HepG2 (cell line): ENCODE measurements at regions not wholly inside any gene's neighbourhood (a gene's known extent, or its start where the extent isn't known, plus 50 kb on each side); places are given as distances from the start of the nearest gene placed in this dataset.

ENCODE experiments used
- ATAC-seq: fragments of 200-7000 bp; cut with Tn5 transposase; 3 replicates; pipeline ENCODE4 v1.9.1; 2020; ENCODE audit warnings: mild to moderate bottlenecking, moderate library complexity
- BruUV-seq: library from RNA; stranded (reverse); fragments of 400-500 nt; replicated peaks from 2 replicates; lab custom pipeline; 2021; lab: Mats Ljungman, UMichigan
- CTCF ChIA-PET: fragments of 300-600 bp; formaldehyde crosslinking; extraction: SDS; loops from one replicate; lab custom pipeline; 2021; ENCODE audit warnings: low total read pairs, inconsistent platforms, low intra/inter-chr PET ratio; lab: Yijun Ruan, JAX
- POLR2A ChIA-PET: fragments of 350-600 bp; sonication (Branson Sonifier 250); formaldehyde crosslinking; loops from one replicate; lab custom pipeline; 2020; ENCODE audit warnings: antibody characterized with exemption, inconsistent platforms; lab: Yijun Ruan, JAX
- DNase-seq: peaks from one replicate; pipeline ENCODE4 v3.0.0-alpha.2; 2015; ENCODE audit warnings: low spot score
- FAIRE-seq: peaks from 3 replicates; lab custom pipeline; 2011; peaks lifted over from hg19 to GRCh38; lab: Jason Lieb, UNC
- H2AFZ ChIP-seq: one replicate; pipeline ENCODE4 v1.6.1; 2011; ENCODE audit warnings: low read length, inconsistent platforms
- H3K27ac ChIP-seq: fragments of 300-600 bp; 3 replicates; pipeline ENCODE4 v1.8.0; 2011; ENCODE audit warnings: mixed run types, mild to moderate bottlenecking, mixed read lengths, low read length, inconsistent platforms; ENCODE audit not compliant: insufficient read depth; ENCODE audit errors: extremely low read length
- H3K27me3 ChIP-seq, 2 experiments: fragments of 200-600 bp in 1 of 2; 2 replicates in 1 of 2; 3 replicates in 1 of 2; pipeline versions ENCODE4 v1.6.0 to v1.8.0; 2011; ENCODE audit warnings: low read length in 2 of 2, mild to moderate bottlenecking in 2 of 2, moderate library complexity in 2 of 2, inconsistent platforms in 1 of 2; ENCODE audit not compliant: insufficient read depth in 2 of 2, control insufficient read depth in 1 of 2
- H3K36me3 ChIP-seq, 2 experiments: fragments of 200-600 bp in 1 of 2; replicated peaks in 1 of 2; 2 replicates in 1 of 2; 3 replicates in 1 of 2; pipeline versions ENCODE4 v1.5.1 to v1.8.0; 2011; ENCODE audit warnings: low read length in 2 of 2, inconsistent platforms in 1 of 2; ENCODE audit not compliant: insufficient read depth in 2 of 2, control insufficient read depth in 1 of 2
- H3K4me1 ChIP-seq: 2 replicates; pipeline ENCODE4 v1.5.1; 2012; ENCODE audit warnings: low read length, inconsistent platforms; ENCODE audit not compliant: insufficient read depth
- H3K4me2 ChIP-seq: 2 replicates; pipeline ENCODE4 v1.6.0; 2011; ENCODE audit warnings: low read depth, low read length, inconsistent platforms
- H3K4me3 ChIP-seq, 3 experiments: fragments of 200-600 bp in 1 of 3; sonication (generic), shearing (Covaris generic) in 1 of 3; replicated peaks in 1 of 3; 2 replicates each; pipeline ENCODE4 v1.5.1; 2011 to 2016; ENCODE audit warnings: low read length in 3 of 3, inconsistent platforms in 2 of 3, low read depth in 2 of 3, mild to moderate bottlenecking in 2 of 3, control low read depth in 1 of 3, mixed read lengths in 1 of 3; ENCODE audit not compliant: insufficient read depth in 1 of 3
- H3K79me2 ChIP-seq: one replicate; pipeline ENCODE4 v1.6.1; 2011; ENCODE audit warnings: low read length, inconsistent platforms; ENCODE audit not compliant: insufficient read depth
- H3K9ac ChIP-seq: 2 replicates; pipeline ENCODE4 v1.6.0; 2011; ENCODE audit warnings: mild to moderate bottlenecking, low read depth, low read length, inconsistent platforms; ENCODE audit not compliant: insufficient read depth
- H3K9me3 ChIP-seq: 2 replicates; pipeline ENCODE4 v1.5.1; 2012; ENCODE audit warnings: mild to moderate bottlenecking, low read length
- H4K20me1 ChIP-seq: 2 replicates; pipeline ENCODE4 v1.6.0; 2011; ENCODE audit warnings: inconsistent platforms, mild to moderate bottlenecking, low read length, moderate library complexity; ENCODE audit not compliant: insufficient read depth
- ARHGAP35 ChIP-seq: sonication (generic); formaldehyde crosslinking; IDR thresholded peaks from 2 replicates; pipeline ENCODE4 v1.9.0; 2022; ENCODE audit warnings: mild to moderate bottlenecking, inconsistent platforms, moderate library complexity, missing genetic modification reagents, borderline replicate concordance
- ARNT2 ChIP-seq: sonication (generic); formaldehyde crosslinking; IDR thresholded peaks from 2 replicates; pipeline ENCODE4 v1.8.0; 2022; ENCODE audit warnings: mild to moderate bottlenecking, low read depth, missing genetic modification reagents, moderate library complexity
- ELF3 ChIP-seq: IDR thresholded peaks from 2 replicates; pipeline ENCODE4 v1.6.1; 2016; ENCODE audit warnings: missing genetic modification reagents, missing compliant biosample characterization
- NR2F1 ChIP-seq, 2 experiments: fragments of 450-650 bp in 1 of 2; formaldehyde crosslinking in 1 of 2; IDR thresholded peaks; 2 replicates each; pipeline versions ENCODE4 v1.5.0 to v1.6.1; 2016 to 2020; ENCODE audit warnings: mild to moderate bottlenecking in 1 of 2, missing compliant biosample characterization in 1 of 2, missing genetic modification reagents in 1 of 2, moderate library complexity in 1 of 2
- PHF21A ChIP-seq: sonication (generic); formaldehyde crosslinking; IDR thresholded peaks from 2 replicates; pipeline ENCODE4 v1.5.0; 2020; ENCODE audit warnings: mild to moderate bottlenecking, missing genetic modification reagents
- RXRA ChIP-seq: sonication (generic); formaldehyde crosslinking; IDR thresholded peaks from 2 replicates; pipeline ENCODE4 v1.5.1; 2020; ENCODE audit warnings: missing genetic modification reagents
- SIX4 ChIP-seq: sonication (generic); formaldehyde crosslinking; IDR thresholded peaks from 2 replicates; pipeline ENCODE4 v1.4.0; 2020; ENCODE audit warnings: missing genetic modification reagents
- SOX13 ChIP-seq, 3 experiments: fragments of 450-650 bp in 1 of 3; sonication (generic) in 1 of 3; formaldehyde crosslinking in 1 of 3; IDR thresholded peaks in 2 of 3; conservative IDR thresholded peaks in 1 of 3; 2 replicates each; pipeline versions ENCODE4 v1.5.0 to v1.6.1; 2016 to 2020; ENCODE audit warnings: antibody characterized with exemption in 1 of 3, mild to moderate bottlenecking in 1 of 3, missing compliant biosample characterization in 1 of 3, missing genetic modification reagents in 1 of 3, moderate library complexity in 1 of 3
- STAG1 ChIP-seq: sonication (generic); formaldehyde crosslinking; IDR thresholded peaks from 2 replicates; pipeline ENCODE4 v1.4.0; 2020; ENCODE audit warnings: missing genetic modification reagents
- TOPORS ChIP-seq: sonication (generic); formaldehyde crosslinking; IDR thresholded peaks from 2 replicates; pipeline ENCODE4 v1.8.0; 2023; ENCODE audit warnings: mild to moderate bottlenecking, missing genetic modification reagents
- XRCC5 ChIP-seq: fragments of 200-400 bp; formaldehyde crosslinking; optimal IDR thresholded peaks from 2 replicates; pipeline ENCODE3; 2017; ENCODE audit warnings: mild to moderate bottlenecking, low read length
- ZNF543 ChIP-seq: sonication (generic); formaldehyde crosslinking; IDR thresholded peaks from 2 replicates; pipeline ENCODE4 v1.4.0; 2020; ENCODE audit warnings: mild to moderate bottlenecking, missing genetic modification reagents
- ZNF615 ChIP-seq: sonication (generic); formaldehyde crosslinking; IDR thresholded peaks from 2 replicates; pipeline ENCODE4 v1.5.0; 2020; ENCODE audit warnings: mild to moderate bottlenecking, missing genetic modification reagents, borderline replicate concordance
- ZNF629 ChIP-seq: sonication (generic); formaldehyde crosslinking; conservative IDR thresholded peaks from 2 replicates; pipeline ENCODE4 v1.5.0; 2020; ENCODE audit warnings: missing genetic modification reagents
- ZNF780A ChIP-seq: sonication (generic); formaldehyde crosslinking; IDR thresholded peaks from 2 replicates; pipeline ENCODE4 v1.8.0; 2022; ENCODE audit warnings: mild to moderate bottlenecking, missing genetic modification reagents, moderate library complexity
- ZNF781 ChIP-seq: sonication (generic); formaldehyde crosslinking; IDR thresholded peaks from 2 replicates; pipeline ENCODE4 v1.5.1; 2020; ENCODE audit warnings: borderline replicate concordance, mild to moderate bottlenecking, missing genetic modification reagents; ENCODE audit errors: not compliant biosample characterization
- WGBS: methylation state at CpG from one replicate; pipeline ENCODE4 v1.1.6; 2017; ENCODE audit warnings: low lambda C conversion rate; 5-methylcytosine and 5-hydroxymethylcytosine counted together
- in situ Hi-C: cut with HindIII; loops from 2 replicates; pipeline ENCODE4 v1.10.0; 2017; ENCODE audit warnings: low pct_unique_long_range_greater_than_20kb; ENCODE audit not compliant: extremely low pct_ligation_motif_present
- intact Hi-C: fragments of 100-400 bp; cut with micrococcal nuclease; formaldehyde crosslinking; loops from one replicate; pipeline ENCODE4 v1.10.0; 2022; ENCODE audit not compliant: unreplicated experiment
- TF ChIP-seq, protein P1 (sequence below): sonication (generic); formaldehyde crosslinking; IDR thresholded peaks from 2 replicates; pipeline ENCODE4 v1.5.0; 2020; ENCODE audit warnings: mild to moderate bottlenecking, missing genetic modification reagents, borderline replicate concordance
- TF ChIP-seq, protein P2 (sequence below): sonication (generic); formaldehyde crosslinking; IDR thresholded peaks from 2 replicates; pipeline ENCODE4 v1.4.0; 2020; ENCODE audit warnings: missing genetic modification reagents
- TF ChIP-seq, protein P3 (sequence below): sonication (generic); formaldehyde crosslinking; IDR thresholded peaks from 2 replicates; pipeline ENCODE4 v1.8.1; 2023; ENCODE audit warnings: mild to moderate bottlenecking, moderate library complexity, missing genetic modification reagents
- TF ChIP-seq, protein P4 (sequence below): sonication (generic); formaldehyde crosslinking; IDR thresholded peaks from 2 replicates; pipeline ENCODE4 v1.5.0; 2020; ENCODE audit warnings: mild to moderate bottlenecking, missing genetic modification reagents, moderate library complexity

DNA sequence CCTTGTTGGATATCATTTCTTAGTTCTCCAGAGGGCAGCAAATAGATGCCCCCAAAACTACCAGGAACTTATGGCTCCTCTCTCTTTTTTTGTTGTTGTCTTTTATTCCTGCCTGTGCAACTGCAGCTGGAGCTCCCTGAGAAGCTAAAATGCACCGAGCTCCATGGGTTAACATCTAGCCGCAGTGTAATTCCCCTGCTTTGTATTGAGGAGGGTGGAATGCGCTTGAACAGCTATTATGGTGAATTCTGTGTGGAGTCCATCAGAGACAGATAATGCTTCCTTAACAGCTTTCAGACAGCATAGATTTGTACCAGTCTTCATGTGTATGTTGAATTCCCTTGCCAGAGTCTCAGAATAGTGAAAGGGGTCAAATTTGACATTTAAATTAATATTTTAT is 475.2 kb upstream of the FRG2C start (continued):
- TF ChIP-seq, protein P1, sequence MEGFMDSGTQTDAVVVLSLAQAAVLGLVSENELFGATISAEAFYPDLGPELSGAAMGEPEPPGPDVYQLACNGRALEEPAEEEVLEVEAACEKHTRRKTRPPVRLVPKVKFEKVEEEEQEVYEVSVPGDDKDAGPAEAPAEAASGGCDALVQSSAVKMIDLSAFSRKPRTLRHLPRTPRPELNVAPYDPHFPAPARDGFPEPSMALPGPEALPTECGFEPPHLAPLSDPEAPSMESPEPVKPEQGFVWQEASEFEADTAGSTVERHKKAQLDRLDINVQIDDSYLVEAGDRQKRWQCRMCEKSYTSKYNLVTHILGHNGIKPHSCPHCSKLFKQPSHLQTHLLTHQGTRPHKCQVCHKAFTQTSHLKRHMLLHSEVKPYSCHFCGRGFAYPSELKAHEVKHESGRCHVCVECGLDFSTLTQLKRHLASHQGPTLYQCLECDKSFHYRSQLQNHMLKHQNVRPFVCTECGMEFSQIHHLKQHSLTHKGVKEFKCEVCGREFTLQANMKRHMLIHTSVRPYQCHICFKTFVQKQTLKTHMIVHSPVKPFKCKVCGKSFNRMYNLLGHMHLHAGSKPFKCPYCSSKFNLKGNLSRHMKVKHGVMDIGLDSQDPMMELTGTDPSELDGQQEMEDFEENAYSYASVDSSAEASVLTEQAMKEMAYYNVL, result no peak
- no peak for TF ChIP-seq ARNT2 (CRISPR knock-in tag)
- TF ChIP-seq ZNF543 (CRISPR knock-in tag), result no peak
- TF ChIP-seq NR2F1 (CRISPR knock-in tag; IDR thresholded peaks at IDR 0.05), result no peak
- TF ChIP-seq, protein P2, sequence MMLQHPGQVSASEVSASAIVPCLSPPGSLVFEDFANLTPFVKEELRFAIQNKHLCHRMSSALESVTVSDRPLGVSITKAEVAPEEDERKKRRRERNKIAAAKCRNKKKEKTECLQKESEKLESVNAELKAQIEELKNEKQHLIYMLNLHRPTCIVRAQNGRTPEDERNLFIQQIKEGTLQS, result no peak
- no peak for TF ChIP-seq PHF21A
- TF ChIP-seq, protein P3, sequence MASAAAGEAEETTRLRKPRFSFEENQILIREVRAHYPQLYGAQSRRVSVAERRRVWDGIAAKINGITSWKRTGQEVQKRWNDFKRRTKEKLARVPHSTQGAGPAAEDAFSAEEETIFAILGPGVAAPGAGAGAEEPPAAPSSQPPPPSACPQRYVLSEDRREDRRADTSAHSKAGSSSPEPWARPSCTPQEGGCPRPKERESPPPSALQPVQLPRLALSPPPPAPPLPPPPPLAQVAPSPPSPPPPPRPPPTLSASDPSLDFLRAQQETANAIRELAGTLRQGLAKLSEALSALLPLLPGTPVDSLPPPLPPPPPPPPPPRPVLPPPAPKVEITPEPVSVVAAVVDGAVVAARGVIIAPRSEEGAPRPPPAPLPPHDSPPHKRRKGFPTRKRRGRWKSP (CRISPR knock-in tag), result no peak
- no peak for TF ChIP-seq ZNF615
- TF ChIP-seq ELF3 (CRISPR knock-in tag), result no peak
- TF ChIP-seq RXRA (CRISPR knock-in tag), result no peak

DNA sequence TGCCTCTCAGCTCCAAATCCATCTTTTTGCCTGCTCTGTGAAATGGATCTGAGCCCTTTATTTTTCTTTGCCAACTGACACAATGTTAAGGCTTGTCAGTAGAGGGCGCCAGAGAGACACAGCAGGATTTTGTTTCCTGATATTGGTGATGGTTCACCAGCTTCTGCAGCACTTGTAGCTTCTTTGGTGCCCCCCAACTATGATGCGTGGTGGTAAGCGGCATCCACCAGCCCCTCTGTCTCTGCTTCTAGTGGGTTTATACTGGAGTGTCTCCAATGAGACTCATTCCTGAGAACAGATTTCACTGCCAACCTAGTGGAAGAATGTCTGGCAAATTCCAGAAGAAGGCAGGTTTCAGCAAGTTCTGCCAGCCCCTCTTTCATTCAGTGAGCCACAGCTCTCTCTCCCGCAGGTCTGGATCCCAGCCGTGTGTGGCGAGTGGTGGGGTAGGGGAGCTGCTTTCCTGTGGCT is 471.9 kb upstream of the FRG2C start:
- ChIA-PET POLR2A (no interaction called here), CTCF (no interaction called here)
- DNase-seq (peak; percentile 35), ATAC-seq (peak; percentile 61; the same call in 2 of the 3 replicates), FAIRE-seq (peak; percentile 30)
- Histone ChIP-seq H2AFZ (no peak overlapping the region), H3K9me3 (no peaks in the 10 kb centered on the region), H3K79me2 (no peaks in the 10 kb centered on the region), H3K4me2 (no peak overlapping the region), H3K4me1 (no peaks in the 10 kb centered on the region), H3K4me3 (no peak overlapping the region), H3K27ac (no peak overlapping the region), H3K27me3 (no peaks in the 10 kb centered on the region), H3K36me3 (no peaks in the 10 kb centered on the region), H3K9ac (no peak overlapping the region), H4K20me1 (no peaks in the 10 kb centered on the region)
- BruUV-seq, result no TSS peak
- 0% methylated on average over 6 of the region's 6 CpGs for WGBS
- intact Hi-C loops, result loop anchor here (10.0 kb wide), 1 partner anchor 233 kb away; no protein-coding TSS in a partner anchor
- in situ Hi-C loops, result no loop called here
- no peak for TF ChIP-seq TOPORS (CRISPR knock-in tag)
- peak; percentile 72 for TF ChIP-seq ZNF629 (CRISPR knock-in tag)
- TF ChIP-seq SIX4 (CRISPR knock-in tag), result no peak
- TF ChIP-seq STAG1 (CRISPR knock-in tag), result peak; percentile 59
- TF ChIP-seq, protein P4, sequence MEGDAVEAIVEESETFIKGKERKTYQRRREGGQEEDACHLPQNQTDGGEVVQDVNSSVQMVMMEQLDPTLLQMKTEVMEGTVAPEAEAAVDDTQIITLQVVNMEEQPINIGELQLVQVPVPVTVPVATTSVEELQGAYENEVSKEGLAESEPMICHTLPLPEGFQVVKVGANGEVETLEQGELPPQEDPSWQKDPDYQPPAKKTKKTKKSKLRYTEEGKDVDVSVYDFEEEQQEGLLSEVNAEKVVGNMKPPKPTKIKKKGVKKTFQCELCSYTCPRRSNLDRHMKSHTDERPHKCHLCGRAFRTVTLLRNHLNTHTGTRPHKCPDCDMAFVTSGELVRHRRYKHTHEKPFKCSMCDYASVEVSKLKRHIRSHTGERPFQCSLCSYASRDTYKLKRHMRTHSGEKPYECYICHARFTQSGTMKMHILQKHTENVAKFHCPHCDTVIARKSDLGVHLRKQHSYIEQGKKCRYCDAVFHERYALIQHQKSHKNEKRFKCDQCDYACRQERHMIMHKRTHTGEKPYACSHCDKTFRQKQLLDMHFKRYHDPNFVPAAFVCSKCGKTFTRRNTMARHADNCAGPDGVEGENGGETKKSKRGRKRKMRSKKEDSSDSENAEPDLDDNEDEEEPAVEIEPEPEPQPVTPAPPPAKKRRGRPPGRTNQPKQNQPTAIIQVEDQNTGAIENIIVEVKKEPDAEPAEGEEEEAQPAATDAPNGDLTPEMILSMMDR (CRISPR knock-in tag), result peak; percentile 79
- TF ChIP-seq ZNF781, result no peak
- no peak for TF ChIP-seq ARHGAP35 (CRISPR knock-in tag)
- no peak for TF ChIP-seq SOX13 (IDR thresholded peaks at IDR 0.05)
- no peak for TF ChIP-seq SOX13 (CRISPR knock-in tag; conservative IDR thresholded peaks at IDR 0.05 in 1 of 2, IDR thresholded peaks at IDR 0.05 in 1 of 2)
- peak; percentile 23 for TF ChIP-seq XRCC5
- TF ChIP-seq ZNF780A (CRISPR knock-in tag), result no peak
